Neural cell (in vitro differentiated cells): ENCODE measurements at regions not wholly inside any gene's neighbourhood (a gene's known extent, or its start where the extent isn't known, plus 50 kb on each side); places are given as distances from the start of the nearest gene placed in this dataset.

Experiments used
- H2AFZ ChIP-seq: fragments of 200-600, 300-800 bp; sonication (generic), shearing (Covaris generic); 2 replicates; pipeline ENCODE4 v1.6.0; 2014; ENCODE audit warnings: low read depth, mild to moderate bottlenecking, antibody characterized with exemption, low read length, moderate library complexity
- H3F3A ChIP-seq: fragments of 200-600 bp; shearing (Covaris generic); 2 replicates; pipeline ENCODE4 v1.6.1; 2016; ENCODE audit warnings: mild to moderate bottlenecking, moderate library complexity, mixed read lengths, antibody characterized with exemption, low read length; ENCODE audit not compliant: insufficient read depth, poor library complexity, severe bottlenecking
- H3K27ac ChIP-seq: fragments of 200-600, 300-800 bp; sonication (generic), shearing (Covaris generic); 2 replicates; pipeline ENCODE4 v1.5.1; 2014; ENCODE audit warnings: mild to moderate bottlenecking, low read length, moderate library complexity
- H3K27me3 ChIP-seq: fragments of 300-800, 200-600 bp; sonication (generic), shearing (Covaris generic); 2 replicates; pipeline ENCODE4 v1.6.0; 2014; ENCODE audit warnings: mild to moderate bottlenecking, low read depth, low read length, moderate library complexity; ENCODE audit not compliant: insufficient read depth
- H3K36me3 ChIP-seq: fragments of 300-800, 200-600 bp; sonication (generic), shearing (Covaris generic); 2 replicates; pipeline ENCODE4 v1.5.1; 2014; ENCODE audit warnings: mild to moderate bottlenecking, antibody characterized with exemption, low read length, moderate library complexity; ENCODE audit not compliant: insufficient read depth
- H3K4me2 ChIP-seq: fragments of 300-800, 200-600 bp; sonication (generic), shearing (Covaris generic); 2 replicates; pipeline ENCODE4 v1.6.0; 2014; ENCODE audit warnings: mild to moderate bottlenecking, low read length
- H3K4me3 ChIP-seq: fragments of 300-800, 200-600 bp; sonication (generic), shearing (Covaris generic); 2 replicates; pipeline ENCODE4 v1.5.1; 2014; ENCODE audit warnings: mild to moderate bottlenecking, low read length, moderate library complexity
- H3K79me2 ChIP-seq: fragments of 200-600 bp; shearing (Covaris generic); replicated peaks from 2 replicates; pipeline ENCODE4 v1.6.0; 2014; ENCODE audit warnings: mild to moderate bottlenecking, low read length, moderate library complexity; ENCODE audit not compliant: insufficient read depth
- H3K9ac ChIP-seq: fragments of 300-800, 200-600 bp; sonication (generic), shearing (Covaris generic); 2 replicates; pipeline ENCODE4 v1.6.1; 2016; ENCODE audit warnings: mild to moderate bottlenecking, low read length, mixed read lengths
- H3K9me2 ChIP-seq: fragments of 200-600 bp; shearing (Covaris generic); 2 replicates; pipeline ENCODE4 v1.6.1; 2016; ENCODE audit warnings: mild to moderate bottlenecking, low read length, mixed read lengths; ENCODE audit not compliant: insufficient read depth
- H3K9me3 ChIP-seq: fragments of 200-600, 300-800 bp; sonication (generic), shearing (Covaris generic); 2 replicates; pipeline ENCODE4 v1.6.1; 2016; ENCODE audit warnings: mild to moderate bottlenecking, mixed run types, low read length, moderate library complexity, mixed read lengths
- H4K20me1 ChIP-seq: fragments of 200-600 bp; shearing (Covaris generic); 2 replicates; pipeline ENCODE4 v1.6.1; 2016; ENCODE audit warnings: mild to moderate bottlenecking, mixed run types; ENCODE audit not compliant: insufficient read depth
- CTCF ChIP-seq: fragments of 450-650 bp; IDR thresholded peaks from 2 replicates; pipeline ENCODE4 v1.5.1; 2014; ENCODE audit warnings: antibody characterized with exemption, mild to moderate bottlenecking, moderate library complexity; ENCODE audit not compliant: poor library complexity, severe bottlenecking
- EP300 ChIP-seq: fragments of 450-650 bp; conservative IDR thresholded peaks from 2 replicates; pipeline ENCODE4 v1.6.1; 2014; ENCODE audit warnings: antibody characterized with exemption, mild to moderate bottlenecking, moderate library complexity; ENCODE audit not compliant: poor library complexity, severe bottlenecking
- EZH2 ChIP-seq: fragments of 200-600, 300-800 bp; shearing (Covaris generic), sonication (generic); IDR thresholded peaks from 2 replicates; pipeline ENCODE4 v1.6.1; 2014; ENCODE audit warnings: antibody characterized with exemption, low read length, borderline replicate concordance, mild to moderate bottlenecking; ENCODE audit not compliant: insufficient read depth, poor library complexity, severe bottlenecking
- MXI1 ChIP-seq: fragments of 450-650 bp; conservative IDR thresholded peaks from 2 replicates; pipeline ENCODE4 v1.6.1; 2014; ENCODE audit warnings: antibody characterized with exemption, mild to moderate bottlenecking; ENCODE audit not compliant: poor library complexity, severe bottlenecking
- POLR2AphosphoS5 ChIP-seq: IDR thresholded peaks from 2 replicates; pipeline ENCODE4 v1.6.1; 2012
- RAD21 ChIP-seq: fragments of 450-650 bp; conservative IDR thresholded peaks from 2 replicates; pipeline ENCODE4 v1.6.1; 2014; ENCODE audit warnings: antibody characterized with exemption, mild to moderate bottlenecking, moderate library complexity
- REST ChIP-seq: IDR thresholded peaks from 2 replicates; pipeline ENCODE4 v1.6.1; 2012; ENCODE audit warnings: borderline replicate concordance
- SMC3 ChIP-seq: fragments of 450-650 bp; conservative IDR thresholded peaks from 2 replicates; pipeline ENCODE4 v1.6.1; 2014; ENCODE audit warnings: antibody characterized with exemption, mild to moderate bottlenecking, moderate library complexity; ENCODE audit not compliant: poor library complexity
- TAF1 ChIP-seq: IDR thresholded peaks from 2 replicates; pipeline ENCODE4 v1.6.1; 2012; ENCODE audit warnings: low read depth

DNA sequence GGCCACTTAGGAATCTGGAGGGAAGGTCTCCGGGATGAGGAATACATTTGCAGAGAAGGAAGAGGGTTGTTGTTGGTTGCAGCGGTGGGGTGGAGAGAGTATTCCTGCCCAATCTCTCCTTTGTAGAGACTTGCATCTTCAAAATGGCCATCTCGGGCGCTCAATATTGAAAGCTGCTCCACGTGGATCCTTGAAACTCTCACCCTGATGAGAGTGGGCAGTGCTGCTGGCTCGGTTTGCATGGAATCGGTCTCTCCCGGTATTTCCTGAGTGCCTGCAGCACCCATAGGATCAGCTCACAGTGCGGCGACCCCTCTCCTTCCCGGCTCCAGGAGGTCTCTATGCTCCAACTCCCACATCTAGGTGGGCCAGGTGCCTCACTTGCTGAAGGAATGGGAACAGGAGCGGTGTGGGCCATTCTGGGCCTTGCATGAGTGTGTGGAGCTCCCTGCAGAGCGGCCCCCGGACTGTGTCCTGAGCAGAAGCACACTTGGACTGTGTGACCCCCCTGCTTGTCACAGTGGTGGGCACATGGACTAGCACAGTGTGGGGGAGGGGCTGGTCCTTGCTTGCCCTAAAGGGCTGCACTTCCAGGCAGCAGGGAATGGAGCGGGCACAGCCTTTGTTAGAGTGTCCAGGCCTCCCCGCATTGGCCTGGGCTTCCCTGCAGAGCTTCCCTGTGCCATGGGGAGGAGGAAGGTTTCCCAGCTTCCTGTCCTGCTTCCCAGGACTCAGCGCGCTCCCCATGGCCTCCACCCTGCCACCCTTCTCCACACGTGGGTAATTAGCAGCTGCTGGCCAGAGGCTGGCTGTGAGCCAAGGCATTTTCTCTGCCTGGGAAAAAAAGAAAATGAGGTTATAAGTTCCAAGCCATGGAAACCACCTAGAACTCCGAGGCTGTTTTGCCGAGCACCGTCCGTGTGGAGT, 139.3 kb downstream of the IRF8 start:
- Histone ChIP-seq H3K27me3 (no peaks in the 10 kb centered on the region), H3K9me2 (no peaks in the 10 kb centered on the region), H3K27ac (no peak overlapping the region), H4K20me1 (no peaks in the 10 kb centered on the region), H3K36me3 (no peaks in the 10 kb centered on the region), H3K79me2 (no peaks in the 10 kb centered on the region), H3K4me3 (no peak overlapping the region), H3K4me2 (no peak overlapping the region), H3F3A (no peaks in the 10 kb centered on the region), H2AFZ (no peak overlapping the region), H3K9me3 (no peaks in the 10 kb centered on the region), H3K9ac (no peak overlapping the region)
- TF ChIP-seq RAD21, result no peak
- no peak for TF ChIP-seq EZH2
- no peak for TF ChIP-seq CTCF
- TF ChIP-seq TAF1, result no peak
- TF ChIP-seq SMC3, result no peak
- TF ChIP-seq REST, result no peak
- TF ChIP-seq MXI1, result no peak
- no peak for TF ChIP-seq EP300
- no peak for TF ChIP-seq POLR2AphosphoS5

- Histone ChIP-seq H3K9ac (no peak overlapping the region), H2AFZ (no peak overlapping the region), H3F3A (no peaks in the 10 kb centered on the region), H3K9me2 (no peaks in the 10 kb centered on the region), H3K4me3 (no peak overlapping the region), H3K9me3 (no peaks in the 10 kb centered on the region), H4K20me1 (no peaks in the 10 kb centered on the region), H3K4me2 (no peak overlapping the region), H3K27me3 (no peaks in the 10 kb centered on the region), H3K79me2 (no peaks in the 10 kb centered on the region), H3K36me3 (no peaks in the 10 kb centered on the region), H3K27ac (no peak overlapping the region)
- TF ChIP-seq RAD21 (no peak), POLR2AphosphoS5 (no peak), SMC3 (no peak), MXI1 (no peak), CTCF (no peak), EZH2 (no peak), REST (no peak), TAF1 (no peak), EP300 (no peak)
These were observed 140.0 kb downstream of the IRF8 start for GRCh38 chr16:86038926-86039310.
